A549 (cell line): ENCODE measurements at regions not wholly inside any gene's neighbourhood (a gene's known extent, or its start where the extent isn't known, plus 50 kb on each side); places are given as distances from the start of the nearest gene placed in this dataset.

Experiments used
- ATAC-seq, 2 experiments: fragments of 200-7000 bp in 1 of 2; fragments of >200 bp in 1 of 2; cut with Nextera tagmentation in 1 of 2; cut with Tn5 transposase in 1 of 2; 3 replicates each; pipeline versions ENCODE4 v1.8.0 to v1.9.1; 2018 to 2020; ENCODE audit warnings: mild to moderate bottlenecking in 1 of 2, moderate library complexity in 1 of 2
- CTCF ChIA-PET: fragments of 300-600 bp; sonication (Branson Sonifier 250); formaldehyde crosslinking; extraction: SDS; loops from one replicate; lab custom pipeline; 2021; ENCODE audit warnings: antibody characterized with exemption, inconsistent platforms; lab: Yijun Ruan, JAX
- POLR2A ChIA-PET: fragments of 350-600 bp; formaldehyde crosslinking; extraction: SDS; loops from one replicate; lab custom pipeline; 2021; ENCODE audit warnings: antibody characterized with exemption, inconsistent platforms; lab: Yijun Ruan, JAX
- DNase-seq, 2 experiments: peaks; one replicate each; pipeline versions ENCODE4 v3.0.0 to v3.0.0-alpha.2; 2011 to 2016; ENCODE audit warnings: low read depth in 1 of 2, low spot score in 1 of 2
- FAIRE-seq: peaks from 2 replicates; lab custom pipeline; 2011; peaks lifted over from hg19 to GRCh38; lab: Jason Lieb, UNC
- H3K27ac ChIP-seq, 2 experiments: fragments of >200 bp; sonication (Bioruptor Twin); formaldehyde crosslinking; 3 replicates each; pipeline ENCODE4 v1.5.1; 2016 to 2017
- H3K4me1 ChIP-seq: fragments of >200 bp; sonication (Bioruptor Twin); formaldehyde crosslinking; 3 replicates; pipeline ENCODE4 v1.6.1; 2016
- H3K4me2 ChIP-seq: fragments of >200 bp; sonication (Bioruptor Twin); formaldehyde crosslinking; 3 replicates; pipeline ENCODE4 v1.6.1; 2016
- H3K4me3 ChIP-seq: fragments of >200 bp; sonication (Bioruptor Twin); formaldehyde crosslinking; 3 replicates; pipeline ENCODE4 v1.5.1; 2016
- H3K9me3 ChIP-seq: fragments of >200 bp; sonication (Bioruptor Twin); formaldehyde crosslinking; 3 replicates; pipeline ENCODE4 v1.6.1; 2016
- BHLHE40 ChIP-seq: IDR thresholded peaks from 2 replicates; pipeline ENCODE4 v1.6.1; 2012; ENCODE audit warnings: low read depth, low read length, inconsistent platforms
- CEBPB ChIP-seq, 2 experiments: fragments of >200 bp in 1 of 2; sonication (Bioruptor Twin) in 1 of 2; formaldehyde crosslinking in 1 of 2; IDR thresholded peaks; 2 replicates each; pipeline ENCODE4 v1.6.1; 2012 to 2016
- EP300 ChIP-seq, 2 experiments: fragments of >200 bp; sonication (Bioruptor Twin); formaldehyde crosslinking; IDR thresholded peaks; 2 replicates in 1 of 2; 3 replicates in 1 of 2; pipeline ENCODE4 v1.6.1; 2016 to 2017
- GATA3 ChIP-seq: IDR thresholded peaks from 2 replicates; pipeline ENCODE4 v1.6.1; 2012; ENCODE audit warnings: borderline replicate concordance
- HEYL ChIP-seq: fragments of 250-450 bp; sonication (Bioruptor Pico); IDR thresholded peaks from 2 replicates; pipeline ENCODE4 v1.8.0; 2021; ENCODE audit warnings: mild to moderate bottlenecking, moderate library complexity
- JUN ChIP-seq, 2 experiments: fragments of >200 bp; sonication (Bioruptor Twin); formaldehyde crosslinking; IDR thresholded peaks; 2 replicates in 1 of 2; 3 replicates in 1 of 2; pipeline ENCODE4 v1.6.1; 2016 to 2017
- KDM5A ChIP-seq: fragments of 200-600 bp; sonication (generic); IDR thresholded peaks from 2 replicates; pipeline ENCODE4 v1.6.1; 2016; ENCODE audit warnings: antibody characterized with exemption, mild to moderate bottlenecking
- NPAS2 ChIP-seq: fragments of 250-450 bp; sonication (Bioruptor Pico); IDR thresholded peaks from 2 replicates; pipeline ENCODE4 v1.8.0; 2022; ENCODE audit warnings: mild to moderate bottlenecking, moderate library complexity, borderline replicate concordance
- NR3C1 ChIP-seq: fragments of >200 bp; sonication (Bioruptor Twin); formaldehyde crosslinking; IDR thresholded peaks from 3 replicates; pipeline ENCODE4 v1.6.1; 2017
- POLR2A ChIP-seq: IDR thresholded peaks from 2 replicates; pipeline ENCODE4 v1.6.1; 2012; ENCODE audit warnings: mild to moderate bottlenecking, low read length
- POLR2AphosphoS2 ChIP-seq: conservative IDR thresholded peaks from 2 replicates; pipeline ENCODE4 v1.6.1; 2012; ENCODE audit warnings: low read length, improper control_type of control experiment, inconsistent platforms
- RARB ChIP-seq: fragments of 250-450 bp; sonication (Bioruptor Pico); IDR thresholded peaks from 2 replicates; pipeline ENCODE4 v1.8.0; 2021; ENCODE audit warnings: mild to moderate bottlenecking, moderate library complexity
- RCOR1 ChIP-seq: fragments of 150-350 bp; IDR thresholded peaks from 2 replicates; pipeline ENCODE4 v1.6.1; 2014; ENCODE audit warnings: antibody characterized with exemption, low read length, low read depth
- RNF2 ChIP-seq: fragments of 200-600 bp; sonication (generic); IDR thresholded peaks from 2 replicates; pipeline ENCODE4 v1.6.1; 2016; ENCODE audit warnings: low read depth, mild to moderate bottlenecking, antibody characterized with exemption, moderate library complexity, borderline replicate concordance
- TFCP2L1 ChIP-seq: fragments of 250-450 bp; sonication (Bioruptor Pico); IDR thresholded peaks from 2 replicates; pipeline ENCODE4 v1.5.0; 2021; ENCODE audit warnings: mild to moderate bottlenecking
- TP53 ChIP-seq: fragments of 250-450 bp; sonication (Bioruptor Pico); IDR thresholded peaks from 2 replicates; pipeline ENCODE4 v1.5.0; 2021; ENCODE audit warnings: mild to moderate bottlenecking, moderate library complexity
- ZSCAN20 ChIP-seq: fragments of 250-450 bp; sonication (Bioruptor Pico); IDR thresholded peaks from 2 replicates; pipeline ENCODE4 v1.8.0; 2022; ENCODE audit warnings: mild to moderate bottlenecking, moderate library complexity
- WGBS: methylation state at CpG from one replicate; pipeline ENCODE4 v1.1.6; 2017; ENCODE audit errors: missing lambda C conversion rate; 5-methylcytosine and 5-hydroxymethylcytosine counted together
- TF ChIP-seq, protein P1 (sequence below): IDR thresholded peaks from 2 replicates; pipeline ENCODE4 v1.6.1; 2012
- TF ChIP-seq, protein P2 (sequence below): fragments of >200 bp; sonication (Bioruptor Twin); formaldehyde crosslinking; IDR thresholded peaks from 3 replicates; pipeline ENCODE4 v1.5.1; 2016
- TF ChIP-seq, protein P3 (sequence below): fragments of 250-450 bp; sonication (Bioruptor Pico); IDR thresholded peaks from 2 replicates; pipeline ENCODE4 v1.5.0; 2021; ENCODE audit warnings: mild to moderate bottlenecking, moderate library complexity, borderline replicate concordance
- TF ChIP-seq, protein P4 (sequence below): fragments of 250-450 bp; sonication (Bioruptor Pico); IDR thresholded peaks from 2 replicates; pipeline ENCODE4 v1.5.0; 2020; ENCODE audit warnings: low read depth, mild to moderate bottlenecking, moderate library complexity
- TF ChIP-seq, protein P5 (sequence below): IDR thresholded peaks from 2 replicates; pipeline ENCODE4 v1.6.1; 2012; ENCODE audit warnings: low read depth, borderline replicate concordance
- TF ChIP-seq, protein P6 (sequence below): IDR thresholded peaks from 2 replicates; pipeline ENCODE4 v1.6.1; 2012

DNA sequence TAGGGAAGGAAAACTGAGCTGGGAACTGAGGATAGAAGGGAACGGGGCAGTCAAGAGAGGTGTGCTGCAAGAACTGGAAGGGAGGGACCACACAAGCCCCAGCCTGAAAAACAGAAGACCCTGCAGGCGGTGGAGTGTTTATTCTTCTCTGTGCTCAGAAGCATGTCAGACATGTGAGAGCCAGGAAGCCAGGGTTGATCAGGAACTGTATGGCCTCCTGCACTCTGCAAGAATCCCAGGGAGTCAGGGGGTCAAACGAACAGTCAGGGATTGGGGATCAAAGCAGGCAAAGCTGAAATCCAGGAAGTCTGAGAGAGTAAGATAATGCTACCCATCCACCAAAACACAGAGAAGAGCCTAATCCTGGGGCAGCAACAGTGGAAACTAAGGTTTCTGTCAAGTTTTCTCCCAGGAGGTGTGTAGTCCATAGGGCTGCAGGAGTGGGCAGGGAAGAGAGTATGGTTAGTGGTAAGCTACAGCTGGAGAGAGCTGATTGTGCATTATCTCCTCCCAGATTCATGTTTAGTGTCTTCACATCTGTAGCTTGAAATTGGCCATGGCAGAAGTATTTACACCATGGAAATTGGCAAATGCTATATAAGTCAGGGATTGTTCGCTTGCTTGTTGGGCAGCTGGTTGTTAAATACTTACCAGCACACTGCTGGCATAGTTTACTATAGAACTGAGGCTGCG lies 115.4 kb upstream of the SLC44A1 start:
- POLR2A ChIA-PET: no interaction called here
- no peak for ATAC-seq
- Histone ChIP-seq H3K27ac (peak overlapping the region in 1 of 2 experiments; percentile 22; a peak in 2 of 6 replicates), H3K9me3 (no peaks in the 10 kb centered on the region), H3K4me2 (no peak overlapping the region), H3K4me3 (no peak overlapping the region), H3K4me1 (peaks cover 39% of the 10 kb centered on the region)
- CTCF ChIA-PET: no interaction called here
- WGBS: 91% methylated on average over 5 of the region's 5 CpGs
- FAIRE-seq: no peak
- TF ChIP-seq, protein P1, sequence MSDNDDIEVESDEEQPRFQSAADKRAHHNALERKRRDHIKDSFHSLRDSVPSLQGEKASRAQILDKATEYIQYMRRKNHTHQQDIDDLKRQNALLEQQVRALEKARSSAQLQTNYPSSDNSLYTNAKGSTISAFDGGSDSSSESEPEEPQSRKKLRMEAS: no peak
- no peak for TF ChIP-seq GATA3
- TF ChIP-seq RCOR1: no peak
- TF ChIP-seq TP53 (CRISPR knock-in tag): no peak
- no peak for TF ChIP-seq HEYL (CRISPR knock-in tag)
- TF ChIP-seq EP300 (IDR thresholded peaks at IDR 0.05): no peak
- no peak for TF ChIP-seq NPAS2 (CRISPR knock-in tag)
- TF ChIP-seq, protein P2, sequence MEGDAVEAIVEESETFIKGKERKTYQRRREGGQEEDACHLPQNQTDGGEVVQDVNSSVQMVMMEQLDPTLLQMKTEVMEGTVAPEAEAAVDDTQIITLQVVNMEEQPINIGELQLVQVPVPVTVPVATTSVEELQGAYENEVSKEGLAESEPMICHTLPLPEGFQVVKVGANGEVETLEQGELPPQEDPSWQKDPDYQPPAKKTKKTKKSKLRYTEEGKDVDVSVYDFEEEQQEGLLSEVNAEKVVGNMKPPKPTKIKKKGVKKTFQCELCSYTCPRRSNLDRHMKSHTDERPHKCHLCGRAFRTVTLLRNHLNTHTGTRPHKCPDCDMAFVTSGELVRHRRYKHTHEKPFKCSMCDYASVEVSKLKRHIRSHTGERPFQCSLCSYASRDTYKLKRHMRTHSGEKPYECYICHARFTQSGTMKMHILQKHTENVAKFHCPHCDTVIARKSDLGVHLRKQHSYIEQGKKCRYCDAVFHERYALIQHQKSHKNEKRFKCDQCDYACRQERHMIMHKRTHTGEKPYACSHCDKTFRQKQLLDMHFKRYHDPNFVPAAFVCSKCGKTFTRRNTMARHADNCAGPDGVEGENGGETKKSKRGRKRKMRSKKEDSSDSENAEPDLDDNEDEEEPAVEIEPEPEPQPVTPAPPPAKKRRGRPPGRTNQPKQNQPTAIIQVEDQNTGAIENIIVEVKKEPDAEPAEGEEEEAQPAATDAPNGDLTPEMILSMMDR: no peak
- TF ChIP-seq TFCP2L1 (CRISPR knock-in tag): no peak
- no peak for TF ChIP-seq CEBPB (IDR thresholded peaks at IDR 0.05)
- no peak for TF ChIP-seq RNF2
- TF ChIP-seq NR3C1: no peak
- TF ChIP-seq JUN (IDR thresholded peaks at IDR 0.05): no peak
- TF ChIP-seq, protein P3, sequence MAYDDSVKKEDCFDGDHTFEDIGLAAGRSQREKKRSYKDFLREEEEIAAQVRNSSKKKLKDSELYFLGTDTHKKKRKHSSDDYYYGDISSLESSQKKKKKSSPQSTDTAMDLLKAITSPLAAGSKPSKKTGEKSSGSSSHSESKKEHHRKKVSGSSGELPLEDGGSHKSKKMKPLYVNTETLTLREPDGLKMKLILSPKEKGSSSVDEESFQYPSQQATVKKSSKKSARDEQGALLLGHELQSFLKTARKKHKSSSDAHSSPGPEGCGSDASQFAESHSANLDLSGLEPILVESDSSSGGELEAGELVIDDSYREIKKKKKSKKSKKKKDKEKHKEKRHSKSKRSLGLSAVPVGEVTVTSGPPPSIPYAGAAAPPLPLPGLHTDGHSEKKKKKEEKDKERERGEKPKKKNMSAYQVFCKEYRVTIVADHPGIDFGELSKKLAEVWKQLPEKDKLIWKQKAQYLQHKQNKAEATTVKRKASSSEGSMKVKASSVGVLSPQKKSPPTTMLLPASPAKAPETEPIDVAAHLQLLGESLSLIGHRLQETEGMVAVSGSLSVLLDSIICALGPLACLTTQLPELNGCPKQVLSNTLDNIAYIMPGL (CRISPR knock-in tag): no peak
- no peak for TF ChIP-seq POLR2A
- TF ChIP-seq POLR2AphosphoS2: no peak
- TF ChIP-seq, protein P4, sequence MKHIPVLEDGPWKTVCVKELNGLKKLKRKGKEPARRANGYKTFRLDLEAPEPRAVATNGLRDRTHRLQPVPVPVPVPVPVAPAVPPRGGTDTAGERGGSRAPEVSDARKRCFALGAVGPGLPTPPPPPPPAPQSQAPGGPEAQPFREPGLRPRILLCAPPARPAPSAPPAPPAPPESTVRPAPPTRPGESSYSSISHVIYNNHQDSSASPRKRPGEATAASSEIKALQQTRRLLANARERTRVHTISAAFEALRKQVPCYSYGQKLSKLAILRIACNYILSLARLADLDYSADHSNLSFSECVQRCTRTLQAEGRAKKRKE (CRISPR knock-in tag): no peak
- no peak for TF ChIP-seq ZSCAN20
- TF ChIP-seq, protein P5, sequence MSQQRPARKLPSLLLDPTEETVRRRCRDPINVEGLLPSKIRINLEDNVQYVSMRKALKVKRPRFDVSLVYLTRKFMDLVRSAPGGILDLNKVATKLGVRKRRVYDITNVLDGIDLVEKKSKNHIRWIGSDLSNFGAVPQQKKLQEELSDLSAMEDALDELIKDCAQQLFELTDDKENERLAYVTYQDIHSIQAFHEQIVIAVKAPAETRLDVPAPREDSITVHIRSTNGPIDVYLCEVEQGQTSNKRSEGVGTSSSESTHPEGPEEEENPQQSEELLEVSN: no peak
- no peak for TF ChIP-seq RARB
- no peak for DNase-seq

DNA sequence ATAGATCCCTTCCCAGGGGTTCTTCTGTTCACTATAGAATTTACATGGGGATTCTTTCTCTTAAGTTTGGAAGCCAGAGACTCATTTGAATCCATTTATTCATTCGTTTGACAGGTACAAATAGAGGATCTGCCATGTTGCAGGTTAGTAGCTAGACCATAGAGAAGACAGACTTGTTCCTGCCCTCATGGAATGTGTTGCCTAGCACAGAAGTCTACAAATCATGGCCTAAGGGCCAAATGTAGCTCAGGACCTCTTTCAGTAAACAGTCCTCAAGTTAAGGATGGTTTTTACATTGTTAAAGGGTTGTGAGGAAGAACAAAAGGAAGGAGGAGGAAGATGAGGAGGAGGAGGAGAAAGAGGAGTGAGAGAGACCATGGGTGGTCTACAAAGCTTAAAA lies 114.7 kb upstream of the SLC44A1 start:
- peaks cover 39% of the 10 kb centered on the region for H3K4me1 ChIP-seq
- DNase-seq: no peak
- no peak overlapping the region for H3K4me2 ChIP-seq
- no peak overlapping the region for H3K27ac ChIP-seq
- POLR2A ChIA-PET: no interaction called here
- no peak for ATAC-seq
- CTCF ChIA-PET: no interaction called here
- FAIRE-seq: no peak
- no peak overlapping the region for H3K4me3 ChIP-seq
- no peaks in the 10 kb centered on the region for H3K9me3 ChIP-seq
- TF ChIP-seq BHLHE40 (no peak), RCOR1 (no peak), KDM5A (no peak)
- TF ChIP-seq, protein P6, sequence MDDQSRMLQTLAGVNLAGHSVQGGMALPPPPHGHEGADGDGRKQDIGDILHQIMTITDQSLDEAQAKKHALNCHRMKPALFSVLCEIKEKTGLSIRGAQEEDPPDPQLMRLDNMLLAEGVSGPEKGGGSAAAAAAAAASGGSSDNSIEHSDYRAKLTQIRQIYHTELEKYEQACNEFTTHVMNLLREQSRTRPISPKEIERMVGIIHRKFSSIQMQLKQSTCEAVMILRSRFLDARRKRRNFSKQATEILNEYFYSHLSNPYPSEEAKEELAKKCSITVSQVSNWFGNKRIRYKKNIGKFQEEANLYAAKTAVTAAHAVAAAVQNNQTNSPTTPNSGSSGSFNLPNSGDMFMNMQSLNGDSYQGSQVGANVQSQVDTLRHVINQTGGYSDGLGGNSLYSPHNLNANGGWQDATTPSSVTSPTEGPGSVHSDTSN: no peak
- 86% methylated on average over 1 of the region's 1 CpG for WGBS
